SK-N-SH (cell line): ENCODE measurements at regions not wholly inside any gene's neighbourhood (a gene's known extent, or its start where the extent isn't known, plus 50 kb on each side); places are given as distances from the start of the nearest gene placed in this dataset.
"Not testable (repeated sequence)": the region's sequence is repeated elsewhere in the genome, so short reads cannot be mapped to it uniquely, and the experiment has no call there.

ENCODE experiments used
- CTCF ChIA-PET: fragments of 300-600, 350-600 bp; formaldehyde crosslinking; extraction: SDS; loops from one replicate; lab custom pipeline; 2021; lab: Yijun Ruan, JAX
- POLR2A ChIA-PET: fragments of 350-600 bp; sonication (Branson Sonifier 250); formaldehyde crosslinking; extraction: SDS; loops from one replicate; lab custom pipeline; 2020; ENCODE audit warnings: antibody characterized with exemption, inconsistent platforms; lab: Yijun Ruan, JAX
- DNase-seq: peaks from one replicate; pipeline ENCODE4 v3.0.0; 2012
- H2AFZ ChIP-seq: fragments of 200-600 bp; sonication (generic); 2 replicates; pipeline ENCODE4 v1.8.1; 2016; ENCODE audit warnings: antibody characterized with exemption, mild to moderate bottlenecking, low read depth
- H3F3A ChIP-seq: fragments of 200-600 bp; sonication (generic); replicated peaks from 2 replicates; pipeline ENCODE3; 2016; ENCODE audit warnings: antibody characterized with exemption, mild to moderate bottlenecking; ENCODE audit not compliant: insufficient read depth
- H3K27ac ChIP-seq, 2 experiments: fragments of 200-500 bp in 1 of 2; fragments of 200-600 bp in 1 of 2; sonication (Bioruptor generic) in 1 of 2; sonication (generic), shearing (Covaris generic) in 1 of 2; 2 replicates each; pipeline versions ENCODE4 v1.5.1 to v1.6.1; 2014 to 2016; ENCODE audit warnings: low read depth in 2 of 2, inconsistent platforms in 1 of 2, low read length in 1 of 2, mild to moderate bottlenecking in 1 of 2, mixed read lengths in 1 of 2
- H3K27me3 ChIP-seq: fragments of 200-600 bp; sonication (generic), shearing (Covaris generic); 2 replicates; pipeline ENCODE4 v1.6.1; 2016; ENCODE audit warnings: mixed run types; ENCODE audit not compliant: insufficient read depth
- H3K36me3 ChIP-seq, 2 experiments: fragments of 200-500 bp in 1 of 2; fragments of 200-600 bp in 1 of 2; sonication (Bioruptor generic) in 1 of 2; sonication (generic) in 1 of 2; replicated peaks in 1 of 2; 2 replicates each; pipeline versions ENCODE3 to v1.5.1; 2014 to 2016; ENCODE audit warnings: low read length in 1 of 2, mild to moderate bottlenecking in 1 of 2; ENCODE audit not compliant: insufficient read depth in 2 of 2, control insufficient read depth in 1 of 2
- H3K4me1 ChIP-seq, 2 experiments: fragments of 200-500 bp in 1 of 2; fragments of 200-600 bp in 1 of 2; sonication (Bioruptor generic) in 1 of 2; sonication (generic), shearing (Covaris generic) in 1 of 2; 2 replicates each; pipeline versions ENCODE4 v1.5.1 to v1.6.1; 2014 to 2016; ENCODE audit warnings: low read depth in 1 of 2, low read length in 1 of 2, mixed run types in 1 of 2; ENCODE audit not compliant: insufficient read depth in 2 of 2, control insufficient read depth in 1 of 2
- H3K4me2 ChIP-seq: fragments of 200-600 bp; sonication (generic), shearing (Covaris generic); 2 replicates; pipeline ENCODE4 v1.6.1; 2017; ENCODE audit warnings: mixed run types
- H3K4me3 ChIP-seq, 2 experiments: fragments of 200-500 bp in 1 of 2; fragments of 200-600 bp in 1 of 2; sonication (Bioruptor generic) in 1 of 2; sonication (generic), shearing (Covaris generic) in 1 of 2; 2 replicates each; pipeline versions ENCODE4 v1.5.1 to v1.8.1; 2014 to 2016; ENCODE audit warnings: low read depth in 2 of 2, inconsistent platforms in 1 of 2, low read length in 1 of 2, mild to moderate bottlenecking in 1 of 2, mixed read lengths in 1 of 2, moderate library complexity in 1 of 2
- H3K79me2 ChIP-seq: fragments of 200-600 bp; sonication (generic); 2 replicates; pipeline ENCODE4 v1.8.1; 2017; ENCODE audit warnings: mild to moderate bottlenecking; ENCODE audit not compliant: insufficient read depth
- H3K9ac ChIP-seq: fragments of 200-600 bp; sonication (generic); 2 replicates; pipeline ENCODE4 v1.6.1; 2017; ENCODE audit warnings: mixed run types
- H3K9me2 ChIP-seq: fragments of 200-600 bp; sonication (generic); 2 replicates; pipeline ENCODE4 v1.6.1; 2017; ENCODE audit warnings: mixed run types
- H3K9me3 ChIP-seq: fragments of 200-600 bp; sonication (generic); 2 replicates; pipeline ENCODE4 v1.6.1; 2017; ENCODE audit warnings: mixed run types, mild to moderate bottlenecking, moderate library complexity
- H4K20me1 ChIP-seq: fragments of 200-600 bp; sonication (generic); 2 replicates; pipeline ENCODE4 v1.6.1; 2017; ENCODE audit warnings: mild to moderate bottlenecking, mixed run types; ENCODE audit not compliant: insufficient read depth
- CTCF ChIP-seq: fragments of 200-600 bp; sonication (generic); IDR thresholded peaks from 2 replicates; pipeline ENCODE4 v1.6.1; 2017; ENCODE audit warnings: antibody characterized with exemption, mild to moderate bottlenecking, moderate library complexity
- EZH2phosphoT487 ChIP-seq: fragments of 200-600 bp; sonication (generic); IDR thresholded peaks from 2 replicates; pipeline ENCODE4 v1.6.1; 2017; ENCODE audit warnings: low read depth, mixed run types, mild to moderate bottlenecking, antibody characterized with exemption, moderate library complexity, borderline replicate concordance
- PBX3 ChIP-seq: IDR thresholded peaks from 2 replicates; pipeline ENCODE4; 2012
- RAD21 ChIP-seq: IDR thresholded peaks from 2 replicates; pipeline ENCODE4 v1.6.1; 2012; ENCODE audit warnings: mild to moderate bottlenecking, low read length
- SMC3 ChIP-seq: IDR thresholded peaks from 2 replicates; pipeline ENCODE4 v1.6.1; 2012; ENCODE audit warnings: low read depth, low read length, improper control_type of control experiment
- WGBS: methylation state at CpG from one replicate; pipeline ENCODE4 v1.1.6; 2017; ENCODE audit warnings: low lambda C conversion rate; 5-methylcytosine and 5-hydroxymethylcytosine counted together

GRCh38 chr14:106551265-106551664, 1024.9 kb downstream of the TMEM121 start (continued):
- TF ChIP-seq PBX3 = no peak
- TF ChIP-seq, all 33 proteins: peak for 0

GRCh38 chr14:106556211-106556610, 1029.8 kb downstream of the TMEM121 start:
- H2AFZ ChIP-seq, H3K4me2 ChIP-seq, DNase-seq, H3K79me2 ChIP-seq, H3K27me3 ChIP-seq, H3K9ac ChIP-seq, H3K36me3 ChIP-seq, H3K4me3 ChIP-seq, H3K9me3 ChIP-seq, H3F3A ChIP-seq, H3K4me1 ChIP-seq, H3K27ac ChIP-seq, H3K9me2 ChIP-seq, H4K20me1 ChIP-seq, POLR2A ChIA-PET: not testable (repeated sequence)
- 10% methylated on average over 9 of the region's 9 CpGs for WGBS
- CTCF ChIA-PET = interaction anchor here (0.7 to 4.2 kb wide), 5 partner anchors 9 to 38 kb away, joined by 3 to 16 read pairs (median 3); no protein-coding TSS in a partner anchor

- no peaks in the 10 kb centered on the region for H3K36me3 ChIP-seq
- WGBS = 3% methylated on average over 13 of the region's 13 CpGs
- DNase-seq = peak; percentile 46
- POLR2A ChIA-PET = no interaction called here
- TF ChIP-seq RAD21 (peak; percentile 34), SMC3 (no peak), CTCF (peak; percentile 82)
- TF ChIP-seq, all 33 proteins: peak for 2
- Histone ChIP-seq H3F3A (no peaks in the 10 kb centered on the region), H3K4me2 (no peak overlapping the region), H3K4me1 (no peaks in the 10 kb centered on the region), H3K79me2 (no peaks in the 10 kb centered on the region), H3K9ac (no peak overlapping the region), H4K20me1 (no peaks in the 10 kb centered on the region), H3K27me3 (peaks cover 4% of the 10 kb centered on the region; the same call in 1 of the 2 replicates), H3K9me3 (no peaks in the 10 kb centered on the region), H3K4me3 (no peak overlapping the region), H3K9me2 (no peaks in the 10 kb centered on the region), H3K27ac (no peak overlapping the region), H2AFZ (no peak overlapping the region)
- CTCF ChIA-PET = interaction anchor here (0.6 to 4.2 kb wide), 12 partner anchors 9 to 127 kb away, joined by 3 to 16 read pairs (median 4); no protein-coding TSS in a partner anchor
These were observed 1030.4 kb downstream of the TMEM121 start for GRCh38 chr14:106556665-106557289.

GRCh38 chr14:106562451-106562850, 1036.1 kb downstream of the TMEM121 start:
- CTCF ChIA-PET = interaction anchor here (2.8 kb wide), 1 partner anchor 24 kb away, joined by 8 read pairs; no protein-coding TSS in a partner anchor
- Histone ChIP-seq H3K4me3 (no peak overlapping the region), H3K27me3 (peaks cover 19% of the 10 kb centered on the region; the same call in 1 of the 2 replicates), H3K9me2 (no peaks in the 10 kb centered on the region), H3K27ac (no peak overlapping the region), H3F3A (no peaks in the 10 kb centered on the region), H4K20me1 (no peaks in the 10 kb centered on the region), H3K9ac (no peak overlapping the region), H3K4me2 (no peak overlapping the region), H3K9me3 (no peaks in the 10 kb centered on the region), H3K4me1 (no peaks in the 10 kb centered on the region), H2AFZ (no peak overlapping the region), H3K79me2 (no peaks in the 10 kb centered on the region), H3K36me3 (no peaks in the 10 kb centered on the region)
- POLR2A ChIA-PET = no interaction called here
- DNase-seq = no peak
- no peak for TF ChIP-seq EZH2phosphoT487
- WGBS = 2% methylated on average over 6 of the region's 6 CpGs
